ENCODE measurements at regions not wholly inside any gene's neighbourhood (a gene's known extent, or its start where the extent isn't known, plus 50 kb on each side); places are given as distances from the start of the nearest gene placed in this dataset.
A peak's percentile ranks its signal among the peaks of the same experiment; 100 is the strongest.

GRCh38 chr11:86134580-86135318 is 65.9 kb upstream of the PICALM start:
- no peaks in the 10 kb centered on the region for H3K27me3 ChIP-seq (replicated peaks; ENCODE audit: insufficient read depth)
- DNase-seq (ENCODE audit: low spot score), result no peak
- H3K27ac ChIP-seq, result peak overlapping the region; percentile 1 to 14
- H3K4me3 ChIP-seq, result no peak overlapping the region
- H3K9me3 ChIP-seq, result no peaks in the 10 kb centered on the region
- ATAC-seq (ENCODE audit: insufficient number of reproducible peaks, low FRiP score, low read depth), result no peak
- no peaks in the 10 kb centered on the region for H3K36me3 ChIP-seq
- H3K4me1 ChIP-seq (ENCODE audit: control insufficient read depth in 1 of 2, low read depth in 2 of 2), result peaks cover 16 to 26% of the 10 kb centered on the region in 2 donors
- TF ChIP-seq, protein P1, sequence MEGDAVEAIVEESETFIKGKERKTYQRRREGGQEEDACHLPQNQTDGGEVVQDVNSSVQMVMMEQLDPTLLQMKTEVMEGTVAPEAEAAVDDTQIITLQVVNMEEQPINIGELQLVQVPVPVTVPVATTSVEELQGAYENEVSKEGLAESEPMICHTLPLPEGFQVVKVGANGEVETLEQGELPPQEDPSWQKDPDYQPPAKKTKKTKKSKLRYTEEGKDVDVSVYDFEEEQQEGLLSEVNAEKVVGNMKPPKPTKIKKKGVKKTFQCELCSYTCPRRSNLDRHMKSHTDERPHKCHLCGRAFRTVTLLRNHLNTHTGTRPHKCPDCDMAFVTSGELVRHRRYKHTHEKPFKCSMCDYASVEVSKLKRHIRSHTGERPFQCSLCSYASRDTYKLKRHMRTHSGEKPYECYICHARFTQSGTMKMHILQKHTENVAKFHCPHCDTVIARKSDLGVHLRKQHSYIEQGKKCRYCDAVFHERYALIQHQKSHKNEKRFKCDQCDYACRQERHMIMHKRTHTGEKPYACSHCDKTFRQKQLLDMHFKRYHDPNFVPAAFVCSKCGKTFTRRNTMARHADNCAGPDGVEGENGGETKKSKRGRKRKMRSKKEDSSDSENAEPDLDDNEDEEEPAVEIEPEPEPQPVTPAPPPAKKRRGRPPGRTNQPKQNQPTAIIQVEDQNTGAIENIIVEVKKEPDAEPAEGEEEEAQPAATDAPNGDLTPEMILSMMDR (IDR thresholded peaks at IDR 0.05), result no peak

- Histone ChIP-seq H3K4me1 (ENCODE audit: control insufficient read depth in 1 of 2, low read depth in 2 of 2) (peaks cover 19 to 28% of the 10 kb centered on the region in 2 donors), H3K36me3 (no peaks in the 10 kb centered on the region), H3K27ac (no peak overlapping the region), H3K4me3 (no peak overlapping the region), H3K27me3 (replicated peaks; ENCODE audit: insufficient read depth) (no peaks in the 10 kb centered on the region), H3K9me3 (no peaks in the 10 kb centered on the region)
- ATAC-seq (ENCODE audit: insufficient number of reproducible peaks, low FRiP score, low read depth) (no peak), DNase-seq (ENCODE audit: low spot score) (no peak)
- TF ChIP-seq, protein P1 (IDR thresholded peaks at IDR 0.05), result no peak
Observed at GRCh38 chr11:86132667-86133249, 63.9 kb upstream of the PICALM start.

DNA sequence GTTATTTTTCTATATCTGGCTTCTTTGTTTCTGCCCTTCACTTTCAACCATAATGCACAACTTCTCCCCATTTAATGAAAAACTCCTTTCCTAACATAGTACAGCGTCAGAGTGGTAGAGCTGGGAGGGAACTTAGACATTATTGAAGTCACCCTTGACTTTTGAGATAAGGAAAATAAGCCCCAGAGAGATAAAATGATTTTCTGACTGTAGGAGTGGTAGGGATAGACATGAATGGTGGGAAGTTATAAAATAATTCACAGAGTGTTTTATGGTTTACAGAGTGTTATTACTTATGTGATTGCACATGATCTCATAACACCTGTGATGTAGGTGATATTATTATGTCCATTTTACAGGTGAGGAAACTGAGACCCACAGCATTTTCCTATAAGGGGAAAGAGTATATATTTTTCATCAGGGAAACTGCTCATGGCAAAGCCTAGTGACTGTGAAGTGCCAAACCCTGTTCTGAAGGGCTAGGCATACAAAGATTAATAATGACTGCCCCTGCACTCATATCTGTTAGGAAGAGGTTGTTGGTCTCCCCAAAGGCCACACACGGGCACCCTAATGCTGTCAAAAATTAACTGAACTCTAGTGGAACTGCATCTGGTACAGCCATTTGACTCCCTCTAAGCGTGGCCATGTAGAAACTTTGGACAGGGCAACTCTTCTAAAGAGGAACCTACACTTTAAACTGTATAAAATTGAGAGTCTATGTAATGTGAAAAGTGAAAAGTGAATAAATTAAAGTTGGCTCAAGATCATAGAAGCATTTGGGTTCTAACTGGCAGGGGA is 61.1 kb upstream of the PICALM start:
- H3K27ac ChIP-seq, result no peak overlapping the region
- no peaks in the 10 kb centered on the region for H3K36me3 ChIP-seq
- no peak overlapping the region for H3K4me3 ChIP-seq
- no peak for ATAC-seq (ENCODE audit: insufficient number of reproducible peaks, low FRiP score, low read depth)
- peaks cover 10 to 15% of the 10 kb centered on the region in 2 donors for H3K4me1 ChIP-seq (ENCODE audit: control insufficient read depth in 1 of 2, low read depth in 2 of 2)
- TF ChIP-seq, protein P1 (IDR thresholded peaks at IDR 0.05), result no peak
- no peak for DNase-seq (ENCODE audit: low spot score)
- no peaks in the 10 kb centered on the region for H3K27me3 ChIP-seq (replicated peaks; ENCODE audit: insufficient read depth)
- no peaks in the 10 kb centered on the region for H3K9me3 ChIP-seq

GRCh38 chr11:86128914-86129313 is 60.0 kb upstream of the PICALM start:
- Histone ChIP-seq H3K36me3 (no peaks in the 10 kb centered on the region), H3K4me1 (ENCODE audit: control insufficient read depth in 1 of 2, low read depth in 2 of 2) (peaks cover 10 to 18% of the 10 kb centered on the region in 2 donors), H3K4me3 (no peak overlapping the region), H3K9me3 (no peaks in the 10 kb centered on the region), H3K27ac (no peak overlapping the region), H3K27me3 (replicated peaks; ENCODE audit: insufficient read depth) (no peaks in the 10 kb centered on the region)
- DNase-seq (ENCODE audit: low spot score), result no peak
- ATAC-seq (ENCODE audit: insufficient number of reproducible peaks, low FRiP score, low read depth), result no peak
- TF ChIP-seq, protein P1 (IDR thresholded peaks at IDR 0.05), result no peak

GRCh38 chr11:86126862-86127261 is 58.0 kb upstream of the PICALM start:
- no peak for ATAC-seq (ENCODE audit: insufficient number of reproducible peaks, low FRiP score, low read depth)

More at GRCh38 chr11:86126862-86127261, 58.0 kb upstream of the PICALM start:
- H3K36me3 ChIP-seq, result no peaks in the 10 kb centered on the region
- peaks cover 20 to 26% of the 10 kb centered on the region in 2 donors for H3K4me1 ChIP-seq (ENCODE audit: control insufficient read depth in 1 of 2, low read depth in 2 of 2)
- no peak overlapping the region for H3K4me3 ChIP-seq
- TF ChIP-seq, protein P1 (IDR thresholded peaks at IDR 0.05), result no peak
- DNase-seq (ENCODE audit: low spot score), result no peak
- peak overlapping the region in 1 of 2 donors; percentile 22 for H3K27ac ChIP-seq
- H3K27me3 ChIP-seq (replicated peaks; ENCODE audit: insufficient read depth), result no peaks in the 10 kb centered on the region
- H3K9me3 ChIP-seq, result no peaks in the 10 kb centered on the region

Data from thoracic aorta (tissue), 2 donors.